GM21390 (cell line): ENCODE measurements at regions not wholly inside any gene's neighbourhood (a gene's known extent, or its start where the extent isn't known, plus 50 kb on each side); places are given as distances from the start of the nearest gene placed in this dataset.

Source experiments
- ATAC-seq: cut with Tn5 transposase; IDR thresholded peaks from one replicate; pipeline ENCODE4 v1.9.1; 2021; ENCODE audit not compliant: unreplicated experiment

DNA sequence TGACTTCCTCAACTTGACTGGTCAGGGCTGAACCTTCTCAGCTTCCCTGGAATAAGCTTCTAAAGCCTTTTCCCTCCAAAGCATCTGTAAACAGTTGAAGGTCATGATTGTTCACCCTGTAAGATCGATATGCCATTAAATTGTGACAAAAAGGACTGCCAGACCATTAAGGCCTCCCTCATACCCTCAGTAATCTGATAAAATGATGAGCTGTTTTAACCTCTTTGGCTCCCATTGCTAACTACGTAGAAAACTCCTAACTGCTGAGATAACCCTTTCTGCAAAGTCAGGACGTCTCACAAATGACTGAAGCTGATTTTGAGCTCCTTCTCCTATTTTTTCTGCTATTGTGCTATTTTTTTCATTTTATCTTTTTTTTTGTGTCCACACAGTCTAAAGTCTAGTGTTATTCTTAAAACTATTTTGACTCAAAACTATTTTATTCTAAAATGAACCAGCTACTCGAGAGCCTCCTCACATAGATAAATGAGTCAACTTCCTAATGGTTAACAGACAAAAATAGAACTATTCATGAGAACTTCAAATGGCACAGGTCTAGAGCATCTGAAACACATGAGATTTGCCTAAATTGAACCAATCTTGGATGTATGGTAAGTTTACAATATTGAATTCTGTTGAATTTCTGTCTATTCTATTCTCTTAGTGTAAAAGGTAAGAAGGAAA lies 395.6 kb upstream of the TLE4 start:
- ATAC-seq: no peak

DNA sequence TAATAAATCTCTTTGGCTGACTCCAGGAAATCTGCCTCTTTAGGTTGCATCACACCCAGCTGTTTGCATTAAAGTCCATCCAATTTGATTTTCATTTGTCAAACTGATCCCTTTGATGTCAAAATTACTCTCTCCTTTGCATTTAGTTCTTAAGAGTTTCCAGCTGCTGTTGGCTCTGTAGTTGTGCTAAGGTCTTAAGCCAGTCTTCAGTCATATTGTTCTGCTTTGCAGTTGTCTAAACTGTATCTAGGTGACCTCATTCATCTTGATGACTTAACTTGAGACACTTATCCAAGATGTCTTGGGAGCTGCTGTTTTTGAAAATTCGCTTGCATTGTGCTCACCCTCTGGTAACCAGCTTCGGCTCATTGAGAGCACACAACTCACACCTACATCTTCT lies 386.9 kb upstream of the TLE4 start:
- no peak for ATAC-seq

DNA sequence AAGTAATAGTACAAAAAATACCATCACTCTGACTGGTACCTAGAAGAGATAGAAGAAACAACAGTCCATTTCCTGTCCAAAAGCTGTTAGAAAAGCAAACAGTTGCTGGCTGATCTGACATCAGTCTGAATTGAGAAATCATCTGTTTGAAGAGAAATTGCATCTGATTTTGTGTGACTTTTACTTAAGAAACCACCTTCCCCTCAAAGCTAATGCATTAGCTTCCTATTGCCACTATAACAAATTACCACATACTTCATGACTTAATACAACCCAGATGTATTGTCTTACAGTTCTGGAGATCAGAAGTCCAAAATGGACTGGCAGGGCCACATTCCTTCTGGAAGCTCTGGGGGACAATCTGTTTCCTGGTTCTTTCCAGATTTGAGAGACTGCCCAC lies 385.9 kb upstream of the TLE4 start:
- no peak for ATAC-seq

DNA sequence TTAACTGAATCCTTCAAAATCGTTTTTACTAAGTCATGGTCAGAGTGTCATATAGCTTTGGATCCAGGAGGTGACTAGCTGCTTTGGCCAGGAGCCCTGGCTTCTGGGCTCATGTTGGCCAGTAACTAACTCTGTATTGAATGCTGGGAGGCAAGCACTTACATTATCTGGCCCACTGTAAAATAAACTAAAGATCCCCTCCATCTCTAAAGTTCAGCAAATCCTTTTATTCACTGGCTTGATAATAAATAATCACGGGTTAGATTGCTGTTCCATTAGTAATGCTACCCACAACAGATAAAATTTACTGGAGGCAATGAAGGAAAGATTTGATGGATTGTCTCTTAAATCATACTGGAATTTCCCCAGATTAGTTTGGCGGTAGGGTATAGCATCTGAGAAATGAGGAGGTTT lies 382.2 kb upstream of the TLE4 start:
- ATAC-seq: no peak

DNA sequence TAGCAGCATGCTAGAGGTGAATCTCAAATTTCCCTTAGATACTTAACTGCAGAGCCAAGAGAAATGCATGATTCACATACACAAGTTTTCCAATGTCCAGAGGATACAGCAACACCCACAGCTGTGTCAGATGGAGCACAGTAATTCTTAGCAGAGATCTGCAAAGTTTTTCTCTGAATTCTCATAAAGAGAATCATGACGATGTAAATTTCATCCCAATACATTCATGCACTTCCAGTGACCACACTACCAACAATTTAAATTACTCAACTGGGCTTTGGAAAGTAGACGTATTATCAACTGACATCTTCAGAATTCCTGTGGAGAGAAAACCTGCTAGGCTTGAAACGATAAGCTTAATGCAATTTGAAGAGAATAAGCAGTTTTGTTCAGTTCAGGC lies 378.8 kb upstream of the TLE4 start:
- no peak for ATAC-seq

DNA sequence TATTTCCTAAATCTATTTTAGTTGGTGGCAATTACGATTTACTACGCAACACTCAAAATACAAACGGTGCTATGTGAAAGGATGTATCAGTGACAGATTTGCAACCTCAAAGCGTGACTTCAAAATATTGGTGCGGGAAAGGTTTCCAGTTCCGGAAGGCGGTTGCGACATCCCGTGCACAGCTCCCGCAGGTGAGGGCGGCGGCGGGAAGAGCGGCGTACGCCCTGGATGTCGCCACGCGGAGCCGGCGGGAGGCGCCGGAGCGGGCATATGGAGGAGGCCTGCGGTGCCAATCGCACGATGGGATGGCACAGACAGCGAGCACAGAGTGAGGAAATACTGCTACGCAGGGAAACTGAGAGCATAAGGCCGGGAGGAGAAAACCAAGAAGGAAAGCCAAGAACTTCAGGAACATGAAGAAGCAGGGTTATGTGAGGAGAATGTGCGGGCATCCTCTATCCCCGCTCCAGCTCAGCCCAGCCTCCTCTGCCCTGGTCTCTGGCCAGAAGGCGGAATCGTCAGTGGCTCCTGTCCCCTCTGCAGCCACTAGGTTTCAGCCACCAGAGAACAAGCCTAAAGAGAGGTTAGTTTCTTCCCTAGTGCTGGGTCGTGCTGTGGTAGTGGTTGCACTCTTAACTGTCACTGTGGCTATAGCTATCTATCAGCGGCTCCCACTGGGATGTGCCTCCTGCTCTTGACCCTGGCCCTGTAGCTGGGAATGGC lies 378.1 kb upstream of the TLE4 start:
- no peak for ATAC-seq

DNA sequence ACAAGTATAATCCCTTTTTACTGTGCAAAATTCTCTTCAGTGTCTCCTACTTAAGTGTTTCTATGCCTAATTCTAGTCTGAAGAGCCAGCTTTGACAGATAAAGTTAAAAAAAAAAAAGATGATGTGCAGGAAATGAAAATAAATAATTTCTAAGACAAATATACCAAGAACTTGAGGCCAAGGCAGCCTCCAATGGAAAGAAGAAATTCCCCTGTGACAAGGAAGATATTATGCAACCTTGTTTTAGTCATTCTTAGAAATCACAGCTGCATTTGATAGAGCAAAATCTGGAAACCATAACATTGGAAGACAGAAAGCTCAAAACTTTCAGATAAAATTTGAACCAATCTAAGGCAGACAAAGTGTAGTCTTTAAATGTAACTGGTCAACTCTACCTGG lies 375.9 kb upstream of the TLE4 start:
- no peak for ATAC-seq

DNA sequence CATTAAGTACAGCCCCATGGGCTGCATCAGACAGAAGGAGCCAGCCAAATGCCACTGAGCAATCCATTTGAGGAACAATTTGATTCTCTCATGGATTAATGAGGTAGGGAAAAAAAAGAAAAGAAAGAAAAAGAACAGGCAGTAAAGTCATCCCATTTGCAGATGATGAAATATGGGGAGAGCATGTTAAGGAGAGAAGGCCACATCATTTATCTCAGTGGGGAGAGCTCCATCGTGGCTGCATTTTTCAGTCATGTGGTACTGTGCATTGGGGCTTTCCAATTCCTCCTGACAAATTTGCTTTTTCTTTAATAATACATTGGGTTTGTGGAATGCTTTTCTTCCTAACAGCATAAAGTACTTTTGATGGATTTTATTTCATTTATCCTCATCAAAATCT lies 375.2 kb upstream of the TLE4 start:
- ATAC-seq: no peak

DNA sequence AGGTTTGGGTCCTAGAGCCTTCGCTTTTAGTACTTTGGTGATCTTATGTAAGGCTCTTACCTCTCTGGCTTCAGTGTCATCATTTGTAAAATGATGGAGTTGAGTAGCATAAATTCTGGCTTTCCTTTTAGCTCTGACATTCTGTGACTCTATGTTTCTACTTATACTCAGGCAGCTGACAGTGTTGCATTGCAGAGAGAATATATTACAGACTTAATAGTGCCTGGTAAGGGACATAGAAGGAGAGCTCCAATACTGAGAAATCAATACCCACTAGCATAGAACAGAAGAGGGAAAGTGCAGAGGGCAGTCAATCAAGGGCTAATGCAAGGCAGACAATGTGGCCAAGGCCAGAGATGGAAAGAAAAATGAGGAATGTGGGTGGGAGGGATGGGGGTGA lies 371.4 kb upstream of the TLE4 start:
- ATAC-seq: no peak

DNA sequence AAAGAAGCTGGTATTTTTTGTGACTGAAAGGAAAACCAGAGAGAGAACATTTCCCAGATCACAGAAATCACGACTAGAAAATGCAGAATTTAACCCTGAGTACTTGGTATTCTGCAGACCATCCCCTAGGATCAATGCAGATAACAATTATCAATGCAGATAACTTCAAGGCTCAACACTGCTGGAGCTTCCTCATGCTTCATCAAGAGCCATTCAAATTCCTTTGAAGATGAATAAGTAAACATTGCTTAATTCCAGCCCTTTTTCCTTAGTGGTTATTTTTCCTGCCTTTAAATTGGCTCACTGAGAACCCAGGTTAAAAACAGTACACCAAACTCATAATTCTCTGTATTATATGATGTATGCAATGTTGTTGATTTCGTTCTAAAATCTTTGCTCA lies 370.1 kb upstream of the TLE4 start:
- no peak for ATAC-seq

DNA sequence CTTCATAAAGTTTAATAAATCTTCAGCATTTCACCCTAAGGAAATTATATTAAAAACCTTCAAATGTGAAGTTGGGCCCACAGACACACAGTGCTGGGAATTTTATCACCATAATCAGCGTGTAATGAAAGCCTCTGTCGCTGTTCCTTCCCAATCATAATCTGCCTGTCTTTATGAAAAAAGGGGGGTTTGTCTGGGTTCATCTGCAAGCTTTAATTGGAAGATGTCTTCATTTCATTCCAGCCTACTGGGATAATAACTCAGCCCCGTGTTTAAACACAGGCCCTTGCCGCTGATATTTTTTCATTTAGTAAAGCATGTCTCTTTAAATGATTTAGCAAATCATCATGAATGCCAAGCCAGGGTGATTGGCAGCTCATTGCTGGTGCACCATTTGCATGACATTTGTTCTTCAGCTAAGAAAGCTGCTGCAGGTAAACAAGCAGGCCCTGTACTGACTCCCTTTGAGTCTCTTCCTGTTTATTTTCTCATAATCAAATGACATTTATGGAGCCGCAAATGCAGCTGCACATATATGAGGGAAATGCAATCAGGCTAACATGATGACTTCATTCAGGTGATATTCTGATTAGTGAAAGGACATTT lies 362.9 kb upstream of the TLE4 start:
- no peak for ATAC-seq

DNA sequence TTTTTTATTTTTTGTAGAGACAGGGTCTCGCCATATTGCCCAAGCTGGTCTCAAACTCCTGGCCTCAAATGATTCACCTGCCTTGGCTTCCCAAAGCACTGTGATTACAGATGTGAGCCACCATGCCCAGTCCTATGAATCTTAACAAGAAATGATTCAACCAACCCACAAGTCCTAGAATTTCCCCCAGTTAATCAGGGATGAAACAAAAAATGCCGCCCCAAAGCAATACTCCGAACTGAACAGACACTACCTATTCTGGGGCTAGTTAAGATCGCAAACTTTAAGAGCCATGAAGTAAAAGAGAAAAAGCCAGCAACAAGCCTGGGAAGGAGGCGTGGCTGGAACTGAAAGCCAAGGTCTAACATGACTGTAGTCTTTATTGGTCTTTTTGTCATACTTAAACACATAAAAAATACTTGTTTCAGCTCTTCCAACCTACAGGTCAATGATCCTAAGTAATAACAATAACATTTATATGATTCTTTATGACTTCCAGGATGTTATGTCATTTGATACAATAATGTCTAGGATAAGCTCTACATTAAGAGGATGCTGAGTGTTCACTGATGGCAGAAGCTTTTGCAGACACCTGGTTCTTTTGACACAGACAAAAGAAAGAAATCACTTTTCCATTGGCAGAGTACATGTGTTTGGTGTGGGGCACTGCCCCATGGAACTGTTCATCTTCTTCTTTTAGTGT lies 361.1 kb upstream of the TLE4 start:
- no peak for ATAC-seq

DNA sequence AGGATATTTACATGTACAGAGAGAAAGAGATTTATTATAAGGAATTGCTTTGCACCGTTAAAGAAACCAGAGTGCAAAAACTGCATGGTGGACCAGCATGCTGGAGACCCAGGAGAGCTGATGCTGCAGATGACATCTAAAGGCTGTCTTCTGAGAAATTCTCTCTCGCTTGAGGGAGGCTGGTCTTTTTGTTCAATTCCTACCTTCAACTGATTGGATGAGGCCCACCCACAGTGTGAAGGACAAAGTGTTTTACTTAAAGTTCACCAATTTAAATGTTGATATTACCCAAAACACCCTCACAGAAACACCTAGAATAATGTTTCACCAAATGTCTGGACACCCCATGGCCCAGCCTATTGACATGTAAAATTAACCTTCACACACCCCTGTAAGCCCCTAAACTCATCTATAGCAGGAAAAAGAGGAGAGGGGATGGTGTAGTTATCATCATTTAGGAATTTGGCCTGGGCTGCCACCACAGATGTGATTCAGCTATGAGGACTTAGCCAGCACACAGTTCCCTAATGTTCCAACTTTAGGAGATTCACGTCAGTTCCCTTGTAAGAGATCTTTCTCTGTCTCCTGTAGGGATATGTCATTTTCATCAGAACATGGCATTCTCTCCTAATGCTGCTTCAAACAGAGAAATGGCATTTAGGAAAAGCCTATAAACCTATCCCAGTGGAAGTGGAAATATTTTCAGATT lies 358.2 kb upstream of the TLE4 start:
- ATAC-seq: no peak

DNA sequence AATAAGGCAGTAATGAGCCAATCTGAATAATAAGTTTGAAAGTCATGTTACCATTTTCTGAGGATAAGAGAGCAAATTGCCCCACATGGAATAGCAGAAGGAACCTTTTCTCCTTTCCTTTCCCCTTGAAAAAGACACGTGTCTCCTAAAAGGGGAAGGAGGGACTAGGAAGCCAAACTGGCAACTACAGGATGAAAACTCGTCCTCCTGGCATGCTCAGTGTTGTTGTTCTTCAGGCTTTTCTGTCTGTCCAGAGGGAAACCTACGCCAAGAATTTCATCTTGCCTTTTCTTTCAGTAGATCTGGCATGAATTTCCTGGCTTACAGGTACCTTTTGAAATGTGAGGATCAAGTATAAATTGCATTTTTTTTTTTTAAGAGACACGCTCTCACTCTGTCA lies 355.9 kb upstream of the TLE4 start:
- no peak for ATAC-seq

DNA sequence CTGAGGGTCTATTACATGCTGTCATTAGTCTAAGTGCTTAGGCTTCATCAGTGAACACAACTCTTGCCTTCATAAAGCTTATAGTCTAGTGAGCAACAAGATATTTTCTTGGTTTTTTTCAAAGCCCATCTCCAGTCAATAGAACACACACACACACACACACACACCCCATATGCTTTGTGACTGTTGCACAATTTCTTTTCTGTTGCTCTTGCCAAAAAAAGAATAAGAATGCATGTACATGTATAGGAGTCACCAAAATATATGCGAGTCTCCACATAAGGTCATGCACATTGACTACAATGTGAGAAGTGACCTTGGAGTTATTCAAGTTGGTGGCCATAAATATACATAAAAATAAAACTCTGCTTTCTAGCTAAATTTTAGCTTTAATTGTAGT lies 351.5 kb upstream of the TLE4 start:
- ATAC-seq: no peak

DNA sequence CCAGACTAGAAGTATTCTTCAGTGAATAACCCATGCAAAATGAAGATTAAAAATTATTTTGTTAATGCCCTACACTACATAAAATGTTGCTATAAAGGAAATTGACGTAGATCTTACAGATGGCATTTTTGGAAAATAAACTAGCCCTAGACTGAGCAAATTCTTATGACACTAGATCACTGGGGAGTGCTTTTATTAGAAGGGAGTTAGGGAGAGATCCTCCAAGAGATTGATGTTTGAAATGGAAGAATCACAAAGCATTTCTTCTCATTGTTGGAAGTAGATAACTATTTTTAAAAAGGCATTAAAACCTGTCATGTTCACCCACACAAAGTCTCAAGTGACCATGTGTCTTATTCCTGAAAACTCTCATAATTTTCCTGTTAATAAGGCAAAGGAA lies 351.1 kb upstream of the TLE4 start:
- ATAC-seq: no peak

DNA sequence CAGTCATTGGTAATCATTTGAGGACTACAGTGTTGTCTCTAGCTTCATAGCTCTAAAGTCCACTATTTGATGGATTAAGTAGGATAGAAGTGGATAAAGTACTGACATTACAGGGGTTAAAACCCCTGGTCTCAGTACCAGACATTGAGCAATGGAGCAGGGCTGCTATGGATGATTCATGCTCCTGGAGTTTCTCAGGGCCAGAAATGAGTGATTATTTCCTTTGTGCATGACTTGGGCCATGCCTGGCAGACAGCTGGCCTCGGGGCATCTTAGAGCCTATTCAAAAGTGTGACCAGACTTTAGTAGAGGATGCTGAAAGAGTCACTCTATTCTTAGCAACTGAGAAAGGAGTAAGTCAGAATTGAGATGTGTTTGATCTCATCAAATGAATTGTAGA lies 350.7 kb upstream of the TLE4 start:
- ATAC-seq: no peak

DNA sequence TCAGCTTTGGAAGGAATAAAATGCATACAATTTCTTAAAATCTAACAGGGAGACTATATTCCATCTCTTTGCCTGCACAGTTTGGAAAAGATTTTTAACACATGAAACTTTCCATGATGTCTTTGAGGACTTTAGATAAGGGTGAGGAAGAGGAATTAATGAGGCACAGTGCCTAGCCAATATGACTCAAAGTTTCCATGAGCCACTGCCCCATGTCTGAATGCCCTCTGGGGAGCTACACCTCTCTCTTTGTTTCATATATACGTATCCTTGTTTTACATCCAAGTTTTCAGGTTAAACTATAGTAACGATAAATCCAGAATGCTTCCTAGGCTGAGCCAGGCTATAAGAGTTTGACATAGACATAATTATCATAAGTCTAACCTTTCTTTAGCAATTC lies 349.3 kb upstream of the TLE4 start:
- ATAC-seq: no peak

DNA sequence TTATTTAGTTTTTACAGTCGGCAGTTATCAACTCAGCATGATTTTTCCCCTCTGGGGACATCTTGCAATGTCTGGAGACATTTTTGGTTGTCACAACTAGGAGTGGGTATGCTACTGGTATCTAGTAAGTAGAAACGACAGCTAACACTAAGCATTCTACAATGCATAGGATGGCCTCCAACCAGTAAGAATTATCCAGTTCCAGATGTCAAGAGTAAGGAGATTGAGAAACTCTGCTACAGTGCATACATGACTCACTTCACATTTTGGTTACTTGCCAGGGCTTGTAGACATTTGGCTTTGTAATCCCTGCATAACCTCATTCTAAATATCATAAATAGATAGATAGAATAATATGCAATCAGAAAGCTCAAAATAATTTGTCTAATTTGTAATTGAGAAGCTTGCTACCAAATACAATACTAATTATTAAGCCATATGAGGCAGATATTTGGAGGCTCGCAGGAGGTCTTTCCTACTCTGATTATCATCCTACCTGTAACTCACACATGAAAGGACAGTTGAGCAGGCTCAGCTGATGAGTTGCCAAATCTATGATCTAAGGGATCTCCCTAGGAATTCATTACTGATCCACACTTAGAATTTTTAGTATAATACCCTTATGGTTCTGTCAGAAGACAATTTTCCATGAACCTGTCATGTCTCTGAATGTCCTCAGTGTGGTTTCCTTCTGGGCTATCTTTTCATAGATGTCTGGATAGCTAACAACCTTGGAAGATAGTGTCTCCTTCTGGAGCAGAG lies 346.9 kb upstream of the TLE4 start:
- no peak for ATAC-seq

DNA sequence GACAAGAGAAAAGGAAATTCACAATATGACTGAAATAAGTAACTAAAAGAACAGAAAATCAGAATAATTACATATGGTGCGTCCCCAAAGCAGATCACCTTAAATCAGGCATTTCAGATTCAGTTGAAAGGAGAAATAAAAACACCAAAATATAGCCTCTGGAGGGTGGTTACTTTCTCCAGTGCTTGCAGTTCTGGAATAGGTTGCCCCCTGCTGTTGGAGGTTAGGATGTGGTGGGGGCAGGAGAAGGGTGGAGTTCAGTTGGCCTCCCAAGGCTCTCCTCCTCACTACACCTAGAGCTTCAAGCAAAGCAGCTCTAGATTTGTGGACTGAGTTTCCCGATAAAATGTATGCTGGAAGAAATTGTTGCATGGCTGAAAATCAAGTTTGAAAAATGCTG lies 338.2 kb upstream of the TLE4 start:
- ATAC-seq: peak; percentile 69

DNA sequence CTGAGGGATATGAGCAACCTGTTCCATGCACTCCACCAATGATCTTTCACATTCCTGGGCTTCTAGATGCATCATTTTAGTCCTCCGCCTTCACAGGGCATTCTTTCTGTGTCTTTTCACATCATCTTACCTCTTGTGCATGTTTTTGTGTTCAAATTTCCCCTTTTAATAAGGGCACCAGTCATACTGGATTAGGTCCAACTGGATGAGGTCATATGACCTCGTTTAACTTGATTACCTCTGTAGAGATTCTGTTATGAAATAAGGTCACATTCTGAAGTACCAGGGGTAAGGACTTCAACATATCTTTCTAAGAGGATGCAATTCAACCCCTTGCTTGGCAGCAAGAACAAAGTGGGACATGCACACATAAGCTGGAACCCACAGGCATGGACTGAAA lies 335.3 kb upstream of the TLE4 start:
- no peak for ATAC-seq
